ENCODE measurements at regions not wholly inside any gene's neighbourhood (a gene's known extent, or its start where the extent isn't known, plus 50 kb on each side); places are given as distances from the start of the nearest gene placed in this dataset.

DNA sequence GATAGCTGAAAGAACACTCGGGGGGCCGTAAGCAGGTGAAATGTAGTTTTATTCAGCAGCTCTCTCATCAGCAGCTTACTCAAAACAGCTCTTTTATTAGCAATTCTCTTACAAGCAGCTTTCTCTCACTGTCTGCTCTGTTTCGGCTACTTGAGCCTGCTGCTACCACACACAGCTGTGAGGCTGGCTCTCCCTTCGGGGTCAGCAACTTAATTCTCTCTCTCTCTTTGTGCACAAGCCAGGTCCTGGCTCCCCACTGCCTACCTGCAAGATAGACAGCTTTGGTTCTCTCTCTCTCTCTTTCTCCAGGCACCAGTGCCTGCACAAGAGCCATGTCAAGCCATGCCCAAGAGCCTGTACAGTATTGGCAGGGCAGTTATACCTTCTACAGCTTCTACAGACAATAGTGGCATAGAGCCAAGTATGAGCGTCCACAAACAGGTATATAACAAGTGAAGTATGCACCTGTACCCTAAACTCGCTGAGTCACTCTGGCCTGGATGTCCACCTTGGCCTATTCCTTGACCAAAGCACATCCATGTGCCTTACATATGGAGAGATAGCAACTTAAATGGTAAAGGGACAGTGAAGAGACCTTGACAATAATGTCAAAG, 110.8 kb downstream of the MTNR1B start:
- ATAC-seq (ENCODE audit: low read depth) = no peak

More for the DNA sequence above, 110.8 kb downstream of the MTNR1B start:
- Histone ChIP-seq H3K23ac (ENCODE audit: low read depth, low read length) (no peak overlapping the region), H4K8ac (ENCODE audit: low read depth in 2 of 2, low read length in 2 of 2) (no peak overlapping the region), H3K27ac (ENCODE audit: insufficient read depth, low read length) (no peak overlapping the region), H3K79me1 (ENCODE audit: low read depth in 1 of 2, low read length in 2 of 2) (no peaks in the 10 kb centered on the region), H3K4me2 (ENCODE audit: low read depth, low read length) (no peak overlapping the region), H3K9ac (ENCODE audit: low read depth, low read length) (no peak overlapping the region), H3K4me3 (ENCODE audit: insufficient read depth, low read depth, low read length) (no peak overlapping the region), H4K5ac (ENCODE audit: low read depth, low read length) (no peak overlapping the region), H3K14ac (replicated peaks; ENCODE audit: low read depth, low read length) (no peak overlapping the region), H3K4ac (ENCODE audit: low read depth, low read length) (no peak overlapping the region), H2AK5ac (ENCODE audit: low read depth, low read length) (no peak overlapping the region), H3K56ac (ENCODE audit: extremely low read depth, insufficient read depth, low read length) (no peak overlapping the region), H3K9me1 (ENCODE audit: insufficient read depth, low read length) (no peaks in the 10 kb centered on the region), H2AK9ac (replicated peaks; ENCODE audit: low read depth, low read length, poor library complexity) (no peak overlapping the region), H3K4me1 (ENCODE audit: control insufficient read depth, insufficient read depth, low read length) (no peaks in the 10 kb centered on the region), H3K9me3 (ENCODE audit: control insufficient read depth, insufficient read depth, low read length) (no peaks in the 10 kb centered on the region), H3K36me3 (ENCODE audit: control insufficient read depth, insufficient read depth, low read length) (no peaks in the 10 kb centered on the region), H2BK120ac (ENCODE audit: low read depth, low read length) (no peak overlapping the region), H4K91ac (ENCODE audit: insufficient read depth, low read depth, low read length) (no peak overlapping the region), H2AFZ (replicated peaks; ENCODE audit: low read length, poor library complexity) (no peak overlapping the region), H2BK15ac (ENCODE audit: low read depth, low read length) (no peak overlapping the region), H4K20me1 (ENCODE audit: insufficient read depth, low read length) (no peaks in the 10 kb centered on the region), H3K18ac (ENCODE audit: low read depth, low read length) (no peak overlapping the region), H3K27me3 (ENCODE audit: control insufficient read depth, insufficient read depth, low read length) (no peaks in the 10 kb centered on the region), H2BK20ac (ENCODE audit: low read depth, low read length) (no peak overlapping the region), H2BK5ac (ENCODE audit: low read depth, low read length, poor library complexity, severe bottlenecking) (no peak overlapping the region)
- TF ChIP-seq, protein P1, sequence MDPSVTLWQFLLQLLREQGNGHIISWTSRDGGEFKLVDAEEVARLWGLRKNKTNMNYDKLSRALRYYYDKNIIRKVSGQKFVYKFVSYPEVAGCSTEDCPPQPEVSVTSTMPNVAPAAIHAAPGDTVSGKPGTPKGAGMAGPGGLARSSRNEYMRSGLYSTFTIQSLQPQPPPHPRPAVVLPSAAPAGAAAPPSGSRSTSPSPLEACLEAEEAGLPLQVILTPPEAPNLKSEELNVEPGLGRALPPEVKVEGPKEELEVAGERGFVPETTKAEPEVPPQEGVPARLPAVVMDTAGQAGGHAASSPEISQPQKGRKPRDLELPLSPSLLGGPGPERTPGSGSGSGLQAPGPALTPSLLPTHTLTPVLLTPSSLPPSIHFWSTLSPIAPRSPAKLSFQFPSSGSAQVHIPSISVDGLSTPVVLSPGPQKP (IDR thresholded peaks at IDR 0.05; ENCODE audit: borderline replicate concordance, low read depth, low read length) = no peak
- no peak for TF ChIP-seq POLR2A (IDR thresholded peaks at IDR 0.05; ENCODE audit: low read depth, low read length)
- no peak for TF ChIP-seq SMC3 (IDR thresholded peaks at IDR 0.05; ENCODE audit: low read depth, low read length)
- no peak for TF ChIP-seq MXI1 (IDR thresholded peaks at IDR 0.05; ENCODE audit: borderline replicate concordance, low read depth, low read length)
- TF ChIP-seq RCOR1 (IDR thresholded peaks at IDR 0.05; ENCODE audit: insufficient replicate concordance, low read length) = no peak
- TF ChIP-seq, protein P2, sequence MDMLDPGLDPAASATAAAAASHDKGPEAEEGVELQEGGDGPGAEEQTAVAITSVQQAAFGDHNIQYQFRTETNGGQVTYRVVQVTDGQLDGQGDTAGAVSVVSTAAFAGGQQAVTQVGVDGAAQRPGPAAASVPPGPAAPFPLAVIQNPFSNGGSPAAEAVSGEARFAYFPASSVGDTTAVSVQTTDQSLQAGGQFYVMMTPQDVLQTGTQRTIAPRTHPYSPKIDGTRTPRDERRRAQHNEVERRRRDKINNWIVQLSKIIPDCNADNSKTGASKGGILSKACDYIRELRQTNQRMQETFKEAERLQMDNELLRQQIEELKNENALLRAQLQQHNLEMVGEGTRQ (IDR thresholded peaks at IDR 0.05; ENCODE audit: low read depth, low read length) = no peak
- TF ChIP-seq MAFK (IDR thresholded peaks at IDR 0.05; ENCODE audit: low read depth, low read length) = no peak
- no peak for TF ChIP-seq RAD21 (IDR thresholded peaks at IDR 0.05; ENCODE audit: low read length)
- no peak for TF ChIP-seq CHD1 (IDR thresholded peaks at IDR 0.05; ENCODE audit: low read depth, low read length)
- no peak for TF ChIP-seq NFE2L2 (IDR thresholded peaks at IDR 0.05; ENCODE audit: low read depth, low read length)
- no peak for TF ChIP-seq RFX5 (IDR thresholded peaks at IDR 0.05; ENCODE audit: low read depth, low read length)
- TF ChIP-seq BHLHE40 (IDR thresholded peaks at IDR 0.05; ENCODE audit: low read depth, low read length) = no peak
- TF ChIP-seq FOS (IDR thresholded peaks at IDR 0.05; ENCODE audit: low read depth, low read length) = no peak
- TF ChIP-seq, protein P3, sequence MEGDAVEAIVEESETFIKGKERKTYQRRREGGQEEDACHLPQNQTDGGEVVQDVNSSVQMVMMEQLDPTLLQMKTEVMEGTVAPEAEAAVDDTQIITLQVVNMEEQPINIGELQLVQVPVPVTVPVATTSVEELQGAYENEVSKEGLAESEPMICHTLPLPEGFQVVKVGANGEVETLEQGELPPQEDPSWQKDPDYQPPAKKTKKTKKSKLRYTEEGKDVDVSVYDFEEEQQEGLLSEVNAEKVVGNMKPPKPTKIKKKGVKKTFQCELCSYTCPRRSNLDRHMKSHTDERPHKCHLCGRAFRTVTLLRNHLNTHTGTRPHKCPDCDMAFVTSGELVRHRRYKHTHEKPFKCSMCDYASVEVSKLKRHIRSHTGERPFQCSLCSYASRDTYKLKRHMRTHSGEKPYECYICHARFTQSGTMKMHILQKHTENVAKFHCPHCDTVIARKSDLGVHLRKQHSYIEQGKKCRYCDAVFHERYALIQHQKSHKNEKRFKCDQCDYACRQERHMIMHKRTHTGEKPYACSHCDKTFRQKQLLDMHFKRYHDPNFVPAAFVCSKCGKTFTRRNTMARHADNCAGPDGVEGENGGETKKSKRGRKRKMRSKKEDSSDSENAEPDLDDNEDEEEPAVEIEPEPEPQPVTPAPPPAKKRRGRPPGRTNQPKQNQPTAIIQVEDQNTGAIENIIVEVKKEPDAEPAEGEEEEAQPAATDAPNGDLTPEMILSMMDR (conservative IDR thresholded peaks at IDR 0.05; ENCODE audit: low read depth, low read length) = no peak
- TF ChIP-seq CEBPB (IDR thresholded peaks at IDR 0.05; ENCODE audit: low read depth, low read length) = no peak
- no peak for TF ChIP-seq MAZ (IDR thresholded peaks at IDR 0.05; ENCODE audit: borderline replicate concordance, low read depth, low read length)
- BruUV-seq (replicated peaks) = no TSS peak
- CTCF ChIA-PET = no interaction called here
- POLR2A ChIA-PET (ENCODE audit: unreplicated experiment) = no interaction called here
- DNase-seq = no peak
- dilution Hi-C loops (cut with HindIII; ENCODE audit: low sequenced_read_pairs, unreplicated experiment) = no loop called here
- in situ Hi-C loops (cut with MboI; ENCODE audit: low sequenced_read_pairs) = no loop called here
- intact Hi-C loops (cut with micrococcal nuclease) = no loop called here
- whole genome bisulfite sequencing, 2 experiments (ENCODE audit: extremely low coverage in 2 of 2, insufficient read length in 1 of 2) = 74% methylated on average over 3 of the region's 6 CpGs; no CpG with 5 or more reads in 1 of the 2 experiments

All from IMR-90 (cell line).